GM12878 (cell line): ENCODE measurements at regions not wholly inside any gene's neighbourhood (a gene's known extent, or its start where the extent isn't known, plus 50 kb on each side); places are given as distances from the start of the nearest gene placed in this dataset.

Experiments
- ATAC-seq: fragments of 200-7000 bp; cut with Tn5 transposase; 3 replicates; pipeline ENCODE4 v1.9.1; 2020; ENCODE audit warnings: mild to moderate bottlenecking, moderate library complexity
- BruUV-seq: library from RNA; stranded (reverse); fragments of 400-500 nt; replicated peaks from 2 replicates; lab custom pipeline; 2021; lab: Mats Ljungman, UMichigan
- CTCF ChIA-PET: fragments of 300-600 bp; sonication (Branson Sonifier 250); formaldehyde crosslinking; extraction: SDS; loops from one replicate; lab custom pipeline; 2021; ENCODE audit warnings: inconsistent platforms; lab: Yijun Ruan, JAX
- POLR2A ChIA-PET: fragments of 350-600 bp; formaldehyde crosslinking; extraction: SDS; loops from one replicate; lab custom pipeline; 2021; ENCODE audit warnings: inconsistent platforms; lab: Charles Lee
- RAD21 ChIA-PET: fragments of 300-600 bp; sonication (Branson Sonifier 250); formaldehyde crosslinking; loops from one replicate; lab custom pipeline; 2023; ENCODE audit warnings: antibody characterized with exemption; ENCODE audit not compliant: unreplicated experiment; lab: Charles Lee
- SMC1A ChIA-PET: fragments of 300-600 bp; sonication (Branson Sonifier 250); formaldehyde crosslinking; loops from one replicate; lab custom pipeline; 2023; ENCODE audit not compliant: unreplicated experiment, uncharacterized antibody; lab: Charles Lee
- DNase-seq: peaks from one replicate; pipeline ENCODE4 v3.0.0-alpha.2; 2011; ENCODE audit warnings: low read depth, low spot score
- FAIRE-seq: peaks from 3 replicates; lab custom pipeline; 2011; peaks lifted over from hg19 to GRCh38; lab: Jason Lieb, UNC
- H2AFZ ChIP-seq: 2 replicates; pipeline ENCODE4 v1.6.0; 2011; ENCODE audit warnings: low read depth, low read length, control low read depth; ENCODE audit not compliant: control insufficient read depth
- H3K27ac ChIP-seq: 2 replicates; pipeline ENCODE4 v1.5.1; 2011; ENCODE audit warnings: control low read depth; ENCODE audit not compliant: control insufficient read depth, insufficient read depth
- H3K27me3 ChIP-seq, 2 experiments: replicated peaks in 1 of 2; 2 replicates each; pipeline versions ENCODE4 v1.6.0 to v1.6.1; 2011; ENCODE audit warnings: low read length in 1 of 2; ENCODE audit not compliant: control insufficient read depth in 2 of 2, insufficient read depth in 2 of 2
- H3K36me3 ChIP-seq, 2 experiments: 2 replicates each; pipeline ENCODE4 v1.5.1; 2011; ENCODE audit warnings: low read length in 1 of 2; ENCODE audit not compliant: control insufficient read depth in 2 of 2, insufficient read depth in 2 of 2
- H3K4me1 ChIP-seq: 2 replicates; pipeline ENCODE4 v1.6.1; 2011; ENCODE audit warnings: mild to moderate bottlenecking, low read length, moderate library complexity, mixed read lengths; ENCODE audit not compliant: control insufficient read depth, insufficient read depth
- H3K4me2 ChIP-seq: 2 replicates; pipeline ENCODE4 v1.6.0; 2011; ENCODE audit warnings: control low read depth; ENCODE audit not compliant: control insufficient read depth, insufficient read depth
- H3K4me3 ChIP-seq: fragments of 200-600 bp; sonication (generic); 2 replicates; pipeline ENCODE4 v1.5.1; 2016
- H3K79me2 ChIP-seq: 2 replicates; pipeline ENCODE4 v1.6.0; 2011; ENCODE audit warnings: low read length; ENCODE audit not compliant: control insufficient read depth, insufficient read depth
- H3K9ac ChIP-seq: 2 replicates; pipeline ENCODE4 v1.8.0; 2011; ENCODE audit warnings: low read length, control low read depth, mixed read lengths; ENCODE audit not compliant: control insufficient read depth, insufficient read depth
- H3K9me3 ChIP-seq: replicated peaks from 3 replicates; pipeline ENCODE4 v1.5.1; 2011; ENCODE audit warnings: mild to moderate bottlenecking, low read length; ENCODE audit not compliant: control insufficient read depth, insufficient read depth
- H4K20me1 ChIP-seq: 2 replicates; pipeline ENCODE4 v1.6.0; 2011; ENCODE audit not compliant: control insufficient read depth, insufficient read depth
- BCL3 ChIP-seq: IDR thresholded peaks from 2 replicates; pipeline ENCODE4 v1.6.1; 2011; ENCODE audit warnings: borderline replicate concordance, low read depth, mild to moderate bottlenecking, moderate library complexity, low read length; ENCODE audit not compliant: insufficient read depth, poor library complexity, severe bottlenecking
- CEBPB ChIP-seq, 2 experiments: fragments of 150-350 bp in 1 of 2; IDR thresholded peaks; 2 replicates each; pipeline ENCODE4 v1.6.1; 2012 to 2014; ENCODE audit warnings: low read depth in 2 of 2, low read length in 2 of 2, borderline replicate concordance in 1 of 2, inconsistent platforms in 1 of 2
- CHD2 ChIP-seq: IDR thresholded peaks from 2 replicates; pipeline ENCODE4 v1.6.1; 2011; ENCODE audit warnings: low read depth, low read length, improper control_type of control experiment, borderline replicate concordance
- HDAC2 ChIP-seq: fragments of 200-600 bp; sonication (generic); IDR thresholded peaks from 2 replicates; pipeline ENCODE4 v1.6.1; 2017
- IRF5 ChIP-seq: fragments of 450-650 bp; IDR thresholded peaks from 2 replicates; pipeline ENCODE4 v1.6.1; 2017; ENCODE audit warnings: borderline replicate concordance
- NR2C2 ChIP-seq: IDR thresholded peaks from 2 replicates; pipeline ENCODE4 v1.6.1; 2011; ENCODE audit warnings: borderline replicate concordance, low read depth; ENCODE audit not compliant: control insufficient read depth, insufficient read length
- STAT1 ChIP-seq: fragments of 450-650 bp; conservative IDR thresholded peaks from 2 replicates; pipeline ENCODE4 v1.6.1; 2014; ENCODE audit warnings: antibody characterized with exemption, mild to moderate bottlenecking
- ZBTB11 ChIP-seq: fragments of 450-650 bp; formaldehyde crosslinking; IDR thresholded peaks from 2 replicates; pipeline ENCODE4 v1.5.0; 2022; ENCODE audit warnings: mild to moderate bottlenecking, missing genetic modification characterization
- ZNF274 ChIP-seq: IDR thresholded peaks from one replicate; pipeline ENCODE4 v1.8.0; 2011; ENCODE audit not compliant: insufficient read length, insufficient read depth
- ZNF384 ChIP-seq: IDR thresholded peaks from 2 replicates; pipeline ENCODE4 v1.6.1; 2012; ENCODE audit warnings: low read depth, mild to moderate bottlenecking, low read length, improper control_type of control experiment, borderline replicate concordance
- WGBS: methylation state at CpG from one replicate; pipeline ENCODE4 v1.1.6; 2016; ENCODE audit warnings: low lambda C conversion rate; ENCODE audit not compliant: insufficient replicate concordance, insufficient coverage; ENCODE audit errors: missing lambda C conversion rate; 5-methylcytosine and 5-hydroxymethylcytosine counted together
- in situ Hi-C: fragments of 300-500 bp; cut with MboI; formaldehyde crosslinking; loops from 9 replicates; pipeline ENCODE4 v1.14.3; 2018; ENCODE audit warnings: mixed read lengths
- intact Hi-C: fragments of 100-400 bp; cut with micrococcal nuclease; formaldehyde crosslinking; loops from one replicate; pipeline ENCODE4 v1.14.2; 2022; ENCODE audit not compliant: unreplicated experiment
- TF ChIP-seq, protein P1 (sequence below): IDR thresholded peaks from 2 replicates; pipeline ENCODE4 v1.6.1; 2012; ENCODE audit warnings: mild to moderate bottlenecking, low read depth, low read length

DNA sequence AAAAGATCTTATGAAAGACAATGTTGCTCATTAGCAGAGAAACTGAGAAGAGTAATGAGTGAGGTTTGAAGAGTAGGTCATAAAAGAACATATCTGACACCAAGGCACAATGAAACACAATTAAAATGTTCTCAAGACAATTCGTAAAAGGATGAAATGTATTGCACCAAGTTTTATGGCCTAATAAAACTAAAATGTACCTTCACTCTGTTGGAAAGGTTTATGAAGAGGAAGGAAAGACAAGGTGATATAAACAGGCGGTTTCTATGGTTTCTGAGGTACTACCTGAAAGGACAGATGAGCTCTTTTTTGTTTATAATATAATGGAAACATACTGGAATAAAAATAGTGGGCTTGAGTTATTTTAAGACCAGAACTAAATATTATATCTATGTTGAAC is 821.3 kb downstream of the TAF11L14 start:
- Histone ChIP-seq H3K4me2 (no peak overlapping the region), H3K27me3 (no peaks in the 10 kb centered on the region), H3K36me3 (no peaks in the 10 kb centered on the region), H3K9me3 (no peaks in the 10 kb centered on the region), H3K4me3 (no peak overlapping the region), H3K9ac (no peak overlapping the region), H2AFZ (no peak overlapping the region), H4K20me1 (no peaks in the 10 kb centered on the region), H3K27ac (no peak overlapping the region), H3K4me1 (no peaks in the 10 kb centered on the region), H3K79me2 (no peaks in the 10 kb centered on the region)
- no peak for DNase-seq
- CTCF ChIA-PET: interaction anchor here (3.5 kb wide), 1 partner anchor 10 kb away, joined by 23 read pairs; no protein-coding TSS in a partner anchor
- intact Hi-C loops (no loop called here), in situ Hi-C loops (no loop called here)
- RAD21 ChIA-PET: no interaction called here
- no peak for FAIRE-seq
- POLR2A ChIA-PET: no interaction called here
- 0% methylated on average over 2 of the region's 2 CpGs for WGBS
- no TSS peak for BruUV-seq
- no peak for ATAC-seq
- SMC1A ChIA-PET: interaction anchor here (3.6 kb wide), 1 partner anchor 11 kb away, joined by 12 read pairs; no protein-coding TSS in a partner anchor
- TF ChIP-seq ZNF384 (no peak), BCL3 (no peak), NR2C2 (no peak), HDAC2 (no peak), STAT1 (no peak), CHD2 (no peak), CEBPB (IDR thresholded peaks at IDR 0.05; ENCODE audit: borderline replicate concordance in 1 of 2, low read depth in 2 of 2, low read length in 2 of 2) (no peak), ZBTB11 (no peak), ZNF274 (no peak), IRF5 (no peak)
- TF ChIP-seq, protein P1, sequence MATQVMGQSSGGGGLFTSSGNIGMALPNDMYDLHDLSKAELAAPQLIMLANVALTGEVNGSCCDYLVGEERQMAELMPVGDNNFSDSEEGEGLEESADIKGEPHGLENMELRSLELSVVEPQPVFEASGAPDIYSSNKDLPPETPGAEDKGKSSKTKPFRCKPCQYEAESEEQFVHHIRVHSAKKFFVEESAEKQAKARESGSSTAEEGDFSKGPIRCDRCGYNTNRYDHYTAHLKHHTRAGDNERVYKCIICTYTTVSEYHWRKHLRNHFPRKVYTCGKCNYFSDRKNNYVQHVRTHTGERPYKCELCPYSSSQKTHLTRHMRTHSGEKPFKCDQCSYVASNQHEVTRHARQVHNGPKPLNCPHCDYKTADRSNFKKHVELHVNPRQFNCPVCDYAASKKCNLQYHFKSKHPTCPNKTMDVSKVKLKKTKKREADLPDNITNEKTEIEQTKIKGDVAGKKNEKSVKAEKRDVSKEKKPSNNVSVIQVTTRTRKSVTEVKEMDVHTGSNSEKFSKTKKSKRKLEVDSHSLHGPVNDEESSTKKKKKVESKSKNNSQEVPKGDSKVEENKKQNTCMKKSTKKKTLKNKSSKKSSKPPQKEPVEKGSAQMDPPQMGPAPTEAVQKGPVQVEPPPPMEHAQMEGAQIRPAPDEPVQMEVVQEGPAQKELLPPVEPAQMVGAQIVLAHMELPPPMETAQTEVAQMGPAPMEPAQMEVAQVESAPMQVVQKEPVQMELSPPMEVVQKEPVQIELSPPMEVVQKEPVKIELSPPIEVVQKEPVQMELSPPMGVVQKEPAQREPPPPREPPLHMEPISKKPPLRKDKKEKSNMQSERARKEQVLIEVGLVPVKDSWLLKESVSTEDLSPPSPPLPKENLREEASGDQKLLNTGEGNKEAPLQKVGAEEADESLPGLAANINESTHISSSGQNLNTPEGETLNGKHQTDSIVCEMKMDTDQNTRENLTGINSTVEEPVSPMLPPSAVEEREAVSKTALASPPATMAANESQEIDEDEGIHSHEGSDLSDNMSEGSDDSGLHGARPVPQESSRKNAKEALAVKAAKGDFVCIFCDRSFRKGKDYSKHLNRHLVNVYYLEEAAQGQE: no peak
